Vagina (tissue), 2 donors: ENCODE measurements at regions not wholly inside any gene's neighbourhood (a gene's known extent, or its start where the extent isn't known, plus 50 kb on each side); places are given as distances from the start of the nearest gene placed in this dataset.
"Not testable (repeated sequence)": the region's sequence is repeated elsewhere in the genome, so short reads cannot be mapped to it uniquely, and the experiment has no call there.

Experiments used
- CTCF ChIP-seq, 3 experiments: fragments of 450-650 bp in 2 of 3; fragments of 200-600 bp in 1 of 3; sonication (generic) in 1 of 3; IDR thresholded peaks; one replicate each; pipeline ENCODE4 v1.5.1; 2017 to 2019; ENCODE audit warnings: antibody characterized with exemption in 3 of 3, mild to moderate bottlenecking in 2 of 3, moderate library complexity in 2 of 3
- POLR2A ChIP-seq, 2 donors: fragments of 450-650 bp; IDR thresholded peaks; one replicate each; pipeline ENCODE4 v1.6.1; 2017; ENCODE audit warnings: antibody characterized with exemption in 2 of 2, mild to moderate bottlenecking in 2 of 2, moderate library complexity in 2 of 2

- not testable (repeated sequence) for TF ChIP-seq CTCF, POLR2A (IDR thresholded peaks at IDR 0.05)
Measured at GRCh38 chr9:41783070-41783810, 346.0 kb downstream of the CNTNAP3B start.
